PC-9 (cell line): ENCODE measurements at regions not wholly inside any gene's neighbourhood (a gene's known extent, or its start where the extent isn't known, plus 50 kb on each side); places are given as distances from the start of the nearest gene placed in this dataset.

Experiments
- BruUV-seq: library from RNA; stranded (reverse); fragments of 400-500 nt; replicated peaks from 2 replicates; lab custom pipeline; 2021; lab: Mats Ljungman, UMichigan
- CTCF ChIA-PET: fragments of 300-600 bp; sonication (Branson Sonifier 250); formaldehyde crosslinking; loops from one replicate; lab custom pipeline; 2022; ENCODE audit warnings: antibody characterized with exemption; lab: Charles Lee
- POLR2A ChIA-PET: fragments of 300-600 bp; sonication (Branson Sonifier 250); formaldehyde crosslinking; loops from one replicate; lab custom pipeline; 2022; ENCODE audit warnings: antibody characterized with exemption; ENCODE audit not compliant: unreplicated experiment; lab: Charles Lee
- DNase-seq, 2 experiments: peaks; one replicate each; pipeline versions ENCODE4 v3.0.0 to v3.0.0-alpha.2; 2015 to 2022; ENCODE audit warnings: mixed read lengths in 1 of 2
- H2AFZ ChIP-seq: fragments of 200-600 bp; sonication (generic); 2 replicates; pipeline ENCODE4 v1.8.1; 2017; ENCODE audit warnings: antibody characterized with exemption
- H3F3A ChIP-seq: fragments of 200-600 bp; sonication (generic); 2 replicates; pipeline ENCODE4 v1.8.1; 2017; ENCODE audit warnings: antibody characterized with exemption, mild to moderate bottlenecking, low read depth; ENCODE audit not compliant: insufficient read depth
- H3K27ac ChIP-seq: fragments of 200-600 bp; sonication (generic); 2 replicates; pipeline ENCODE4 v1.6.1; 2016; ENCODE audit warnings: mixed run types
- H3K27me3 ChIP-seq: fragments of 200-600 bp; sonication (generic); 2 replicates; pipeline ENCODE4 v1.6.1; 2016; ENCODE audit warnings: low read depth, mixed run types; ENCODE audit not compliant: insufficient read depth
- H3K36me3 ChIP-seq: fragments of 200-600 bp; sonication (generic); 2 replicates; pipeline ENCODE4 v1.6.1; 2016; ENCODE audit warnings: low read depth, mixed run types
- H3K4me1 ChIP-seq: fragments of 200-600 bp; sonication (generic); replicated peaks from 2 replicates; pipeline ENCODE4 v1.6.1; 2016; ENCODE audit warnings: mixed run types; ENCODE audit not compliant: insufficient read depth
- H3K4me2 ChIP-seq: fragments of 200-600 bp; sonication (generic); 2 replicates; pipeline ENCODE4 v1.6.1; 2017; ENCODE audit warnings: mixed run types
- H3K4me3 ChIP-seq: fragments of 200-600 bp; sonication (generic); 2 replicates; pipeline ENCODE4 v1.6.1; 2016; ENCODE audit warnings: mixed run types
- H3K79me2 ChIP-seq: fragments of 200-600 bp; sonication (generic); 2 replicates; pipeline ENCODE4 v1.6.1; 2017; ENCODE audit warnings: low read depth, mixed run types
- H3K9me2 ChIP-seq: fragments of 200-600 bp; sonication (generic); 2 replicates; pipeline ENCODE4 v1.8.1; 2017; ENCODE audit warnings: mild to moderate bottlenecking; ENCODE audit not compliant: insufficient read depth
- H3K9me3 ChIP-seq: fragments of 200-600 bp; sonication (generic); 2 replicates; pipeline ENCODE4 v1.8.1; 2016; ENCODE audit warnings: low read depth; ENCODE audit not compliant: insufficient read depth
- H4K20me1 ChIP-seq: fragments of 200-600 bp; sonication (generic); 2 replicates; pipeline ENCODE4 v1.8.1; 2017; ENCODE audit not compliant: insufficient read depth
- EZH2 ChIP-seq: fragments of 200-600 bp; sonication (generic); IDR thresholded peaks from 2 replicates; pipeline ENCODE4 v1.8.0; 2017; ENCODE audit warnings: antibody characterized with exemption, low read depth
- intact Hi-C: fragments of 100-400 bp; cut with micrococcal nuclease; formaldehyde crosslinking; loops from one replicate; pipeline ENCODE4 v1.10.0; 2022; ENCODE audit not compliant: unreplicated experiment
- TF ChIP-seq, protein P1 (sequence below): fragments of 200-600 bp; sonication (generic); conservative IDR thresholded peaks from 2 replicates; pipeline ENCODE4 v1.6.1; 2017; ENCODE audit warnings: mixed run types, antibody characterized with exemption, mild to moderate bottlenecking, moderate library complexity

DNA sequence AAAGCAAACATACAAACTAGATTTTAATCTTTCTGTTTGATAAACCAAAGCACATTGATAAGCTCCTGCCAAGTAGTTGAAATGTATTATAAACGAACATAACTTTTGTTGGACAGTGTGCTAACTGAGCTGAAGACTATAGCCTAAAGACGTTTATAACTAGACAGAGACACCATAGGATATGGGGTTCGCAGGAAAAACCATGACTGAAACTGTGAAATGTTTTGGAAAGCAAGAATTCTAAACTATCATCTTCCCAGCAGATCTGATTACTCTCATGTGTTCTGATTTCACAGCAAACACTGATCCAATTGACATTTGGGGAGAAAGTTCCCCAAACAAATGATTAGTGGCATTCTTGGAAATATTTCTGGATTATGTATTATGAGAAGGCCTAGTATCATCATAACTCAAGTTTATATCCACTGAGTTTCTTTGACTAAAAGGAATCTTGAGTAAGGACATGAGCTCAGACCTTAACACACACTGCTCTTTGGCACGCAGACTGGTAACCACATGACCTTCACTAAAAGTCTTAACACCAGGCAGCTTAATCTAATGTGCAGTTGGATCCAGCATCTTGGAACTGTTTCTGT lies 375.2 kb downstream of the ZNF608 start:
- Histone ChIP-seq H3K27ac (no peak overlapping the region), H3F3A (no peaks in the 10 kb centered on the region), H3K9me3 (no peaks in the 10 kb centered on the region), H2AFZ (no peak overlapping the region), H3K4me3 (no peak overlapping the region), H3K4me1 (no peaks in the 10 kb centered on the region), H3K27me3 (no peaks in the 10 kb centered on the region), H3K79me2 (no peaks in the 10 kb centered on the region), H3K9me2 (peaks cover 8% of the 10 kb centered on the region; the same call in 1 of the 2 replicates), H3K4me2 (no peak overlapping the region), H4K20me1 (no peaks in the 10 kb centered on the region), H3K36me3 (no peaks in the 10 kb centered on the region)
- TF ChIP-seq, protein P1, sequence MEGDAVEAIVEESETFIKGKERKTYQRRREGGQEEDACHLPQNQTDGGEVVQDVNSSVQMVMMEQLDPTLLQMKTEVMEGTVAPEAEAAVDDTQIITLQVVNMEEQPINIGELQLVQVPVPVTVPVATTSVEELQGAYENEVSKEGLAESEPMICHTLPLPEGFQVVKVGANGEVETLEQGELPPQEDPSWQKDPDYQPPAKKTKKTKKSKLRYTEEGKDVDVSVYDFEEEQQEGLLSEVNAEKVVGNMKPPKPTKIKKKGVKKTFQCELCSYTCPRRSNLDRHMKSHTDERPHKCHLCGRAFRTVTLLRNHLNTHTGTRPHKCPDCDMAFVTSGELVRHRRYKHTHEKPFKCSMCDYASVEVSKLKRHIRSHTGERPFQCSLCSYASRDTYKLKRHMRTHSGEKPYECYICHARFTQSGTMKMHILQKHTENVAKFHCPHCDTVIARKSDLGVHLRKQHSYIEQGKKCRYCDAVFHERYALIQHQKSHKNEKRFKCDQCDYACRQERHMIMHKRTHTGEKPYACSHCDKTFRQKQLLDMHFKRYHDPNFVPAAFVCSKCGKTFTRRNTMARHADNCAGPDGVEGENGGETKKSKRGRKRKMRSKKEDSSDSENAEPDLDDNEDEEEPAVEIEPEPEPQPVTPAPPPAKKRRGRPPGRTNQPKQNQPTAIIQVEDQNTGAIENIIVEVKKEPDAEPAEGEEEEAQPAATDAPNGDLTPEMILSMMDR = no peak
- no peak for TF ChIP-seq EZH2
- ChIA-PET CTCF (no interaction called here), POLR2A (no interaction called here)
- intact Hi-C loops = no loop called here
- no TSS peak for BruUV-seq
- DNase-seq = no peak

DNA sequence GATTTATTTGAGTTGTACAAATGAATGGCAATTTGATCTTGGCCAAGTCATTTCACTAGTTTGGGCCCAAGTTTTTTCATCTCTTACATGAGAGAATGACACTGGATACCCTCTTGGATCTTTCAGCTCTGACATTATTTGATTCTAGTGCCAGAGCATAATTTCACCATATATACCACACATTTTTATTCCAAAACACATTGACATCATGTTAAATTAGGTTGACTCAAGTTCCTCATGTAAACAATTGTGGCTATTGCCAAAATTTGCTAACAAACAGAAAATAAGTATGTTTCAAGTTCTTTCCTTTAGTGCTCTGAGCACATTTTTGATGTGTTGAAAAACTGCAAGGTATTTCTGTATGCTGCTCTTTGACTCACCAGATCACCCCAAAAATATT lies 375.8 kb downstream of the ZNF608 start:
- no TSS peak for BruUV-seq
- Histone ChIP-seq H3F3A (no peaks in the 10 kb centered on the region), H3K27ac (no peak overlapping the region), H3K4me1 (no peaks in the 10 kb centered on the region), H3K79me2 (no peaks in the 10 kb centered on the region), H2AFZ (no peak overlapping the region), H4K20me1 (no peaks in the 10 kb centered on the region), H3K4me3 (no peak overlapping the region), H3K36me3 (no peaks in the 10 kb centered on the region), H3K9me2 (peaks cover 8% of the 10 kb centered on the region; the same call in 1 of the 2 replicates), H3K9me3 (no peaks in the 10 kb centered on the region), H3K4me2 (no peak overlapping the region), H3K27me3 (no peaks in the 10 kb centered on the region)
- ChIA-PET POLR2A (no interaction called here), CTCF (no interaction called here)
- no peak for DNase-seq
- TF ChIP-seq, protein P1 = no peak
- no peak for TF ChIP-seq EZH2
- intact Hi-C loops = no loop called here

DNA sequence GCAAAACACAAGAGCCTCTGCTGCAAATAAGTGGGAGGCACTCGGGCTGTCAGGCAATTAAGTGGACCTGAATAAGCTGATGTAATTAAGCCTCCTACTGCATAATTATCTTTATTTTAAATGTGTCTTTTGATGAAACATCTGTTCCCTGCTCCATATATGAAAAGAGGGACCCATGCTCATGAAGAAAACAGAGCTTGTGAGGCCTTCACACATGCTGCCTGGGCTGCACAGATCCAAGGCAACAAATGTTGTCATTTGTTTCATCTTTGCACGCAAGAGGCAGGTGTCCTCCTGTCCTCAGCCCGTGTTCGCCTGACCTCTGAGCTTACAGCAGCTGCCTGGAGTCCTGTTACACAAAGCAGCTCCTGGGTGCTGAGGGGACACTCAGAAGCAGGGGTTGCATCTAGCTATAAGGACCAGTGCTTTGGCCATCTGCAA lies 381.1 kb downstream of the ZNF608 start:
- Histone ChIP-seq H2AFZ (no peak overlapping the region), H3K27ac (no peak overlapping the region), H4K20me1 (no peaks in the 10 kb centered on the region), H3K27me3 (no peaks in the 10 kb centered on the region), H3K4me3 (no peak overlapping the region), H3F3A (no peaks in the 10 kb centered on the region), H3K9me3 (no peaks in the 10 kb centered on the region), H3K79me2 (no peaks in the 10 kb centered on the region), H3K9me2 (peaks cover 8% of the 10 kb centered on the region; the same call in 1 of the 2 replicates), H3K4me2 (no peak overlapping the region), H3K36me3 (no peaks in the 10 kb centered on the region), H3K4me1 (no peaks in the 10 kb centered on the region)
- no TSS peak for BruUV-seq
- no peak for DNase-seq
- intact Hi-C loops = no loop called here
- POLR2A ChIA-PET = no interaction called here
- TF ChIP-seq, protein P1 = no peak
- TF ChIP-seq EZH2 = no peak
- CTCF ChIA-PET = interaction anchor here (0.6 kb wide), 1 partner anchor 9 kb away, joined by 3 read pairs; no protein-coding TSS in a partner anchor
